ENCODE measurements at regions not wholly inside any gene's neighbourhood (a gene's known extent, or its start where the extent isn't known, plus 50 kb on each side); places are given as distances from the start of the nearest gene placed in this dataset.

DNA sequence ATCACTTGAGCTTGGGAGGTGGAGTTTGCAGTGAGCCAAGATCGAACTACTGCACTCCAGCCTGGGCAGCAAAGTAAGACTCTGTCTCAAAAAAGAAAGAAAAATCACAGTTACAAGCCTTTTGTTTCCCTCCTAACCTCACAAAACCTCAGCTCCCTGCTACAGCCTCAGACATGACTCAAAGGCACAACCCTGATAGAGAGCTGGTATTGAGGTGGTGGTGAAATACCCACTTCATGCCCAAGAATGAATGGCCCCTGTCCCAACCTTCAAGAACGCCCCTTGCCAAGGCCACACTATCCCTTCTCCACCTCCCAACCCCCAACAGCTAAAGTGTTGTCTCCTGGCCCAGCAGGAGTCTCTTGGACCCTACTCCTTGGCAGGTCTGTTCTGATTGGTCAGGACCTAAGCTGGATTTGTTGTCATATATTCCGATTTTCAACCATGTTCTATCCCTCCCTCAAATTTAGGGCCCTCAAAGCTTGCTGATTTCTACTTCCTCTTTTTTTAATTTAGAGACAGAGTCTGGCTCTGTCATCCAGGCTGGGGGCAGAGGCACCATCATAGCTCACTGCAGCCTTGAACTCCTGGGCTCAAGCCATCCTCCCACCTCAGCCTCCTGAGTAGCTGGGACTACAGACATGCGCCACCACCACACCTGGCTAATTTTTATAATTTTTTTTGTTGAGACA, 61.9 kb upstream of the BZW1 start:
- peaks cover 0 to 23% (median 16%) of the 10 kb centered on the region in 10 experiments; a peak in 14 of 20 replicates for H3K4me1 ChIP-seq
- H3K27me3 ChIP-seq = no peaks in the 10 kb centered on the region
- no peak overlapping the region for H3K27ac ChIP-seq
- H3K4me3 ChIP-seq = no peak overlapping the region
- H3K9ac ChIP-seq = no peak overlapping the region
- TF ChIP-seq Cebpa-rat (IDR thresholded peaks at IDR 0.05) = no peak
- H3K9me3 ChIP-seq (replicated peaks in 1 of 11) = no peaks in the 10 kb centered on the region
- H4K20me1 ChIP-seq = no peaks in the 10 kb centered on the region; a peak in 1 of 22 replicates
- H3K36me3 ChIP-seq = peaks cover 0 to 43% (median 11%) of the 10 kb centered on the region in 11 experiments; a peak in 11 of 22 replicates
- H3K4me2 ChIP-seq = no peak overlapping the region

DNA sequence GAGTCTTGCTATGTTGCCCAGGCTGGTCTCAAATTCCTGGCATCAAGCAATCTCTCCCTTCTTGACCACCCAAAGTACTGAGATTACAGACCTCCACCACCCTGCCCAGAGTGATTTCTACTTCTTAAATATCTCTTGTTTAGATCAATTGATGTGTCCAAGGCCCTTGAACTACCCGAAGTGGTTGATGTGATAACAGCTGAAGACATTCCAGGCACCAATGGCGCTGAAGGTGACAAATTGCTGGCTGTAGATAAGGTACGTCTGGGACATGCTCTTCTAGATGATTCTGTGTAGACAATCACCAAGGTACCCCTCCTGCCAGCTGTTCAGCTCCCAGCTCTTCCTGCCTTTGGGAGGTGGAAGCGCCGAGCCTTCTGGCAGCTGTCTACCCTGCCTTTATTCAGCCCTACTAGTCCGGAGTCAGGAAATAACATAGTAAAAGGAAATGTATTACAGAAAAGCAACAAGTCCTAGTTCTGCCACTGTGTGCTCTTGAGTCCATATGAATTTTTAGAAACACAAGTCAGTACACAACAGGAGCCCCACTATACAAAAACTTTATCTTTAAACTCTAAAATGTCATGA, 61.3 kb upstream of the BZW1 start:
- Histone ChIP-seq H3K27me3 (no peaks in the 10 kb centered on the region), H4K20me1 (no peaks in the 10 kb centered on the region; a peak in 1 of 22 replicates), H3K4me1 (peaks cover 0 to 23% (median 16%) of the 10 kb centered on the region in 10 experiments; a peak in 14 of 20 replicates), H3K36me3 (peaks cover 0 to 45% (median 10%) of the 10 kb centered on the region in 11 experiments; a peak in 11 of 22 replicates), H3K4me3 (no peak overlapping the region), H3K9ac (no peak overlapping the region), H3K4me2 (no peak overlapping the region), H3K27ac (no peak overlapping the region), H3K9me3 (replicated peaks in 1 of 11) (no peaks in the 10 kb centered on the region)
- no peak for TF ChIP-seq Cebpa-rat (IDR thresholded peaks at IDR 0.05)

DNA sequence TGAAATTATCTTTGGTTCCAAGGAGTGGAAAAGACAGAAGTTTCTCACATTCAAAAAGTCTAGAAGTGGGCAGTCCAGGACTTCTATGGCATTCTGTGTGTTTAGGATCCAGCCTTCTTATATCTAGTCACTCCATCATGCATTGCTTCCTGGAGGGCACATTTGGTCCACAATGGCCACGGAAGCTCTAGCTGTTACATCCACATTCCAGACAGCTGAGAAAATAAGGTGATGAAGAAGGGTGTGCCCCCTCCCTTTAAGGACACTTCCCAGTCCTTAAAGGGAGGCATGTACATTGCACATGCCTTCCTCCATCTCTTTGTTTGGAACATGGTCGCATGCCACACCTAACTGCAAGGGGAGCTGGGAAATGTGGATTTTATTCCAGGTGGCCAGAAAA, 59.9 kb upstream of the BZW1 start:
- peaks cover under 1 to 34% (median 20%) of the 10 kb centered on the region in 10 experiments; a peak in 17 of 20 replicates for H3K4me1 ChIP-seq

DNA sequence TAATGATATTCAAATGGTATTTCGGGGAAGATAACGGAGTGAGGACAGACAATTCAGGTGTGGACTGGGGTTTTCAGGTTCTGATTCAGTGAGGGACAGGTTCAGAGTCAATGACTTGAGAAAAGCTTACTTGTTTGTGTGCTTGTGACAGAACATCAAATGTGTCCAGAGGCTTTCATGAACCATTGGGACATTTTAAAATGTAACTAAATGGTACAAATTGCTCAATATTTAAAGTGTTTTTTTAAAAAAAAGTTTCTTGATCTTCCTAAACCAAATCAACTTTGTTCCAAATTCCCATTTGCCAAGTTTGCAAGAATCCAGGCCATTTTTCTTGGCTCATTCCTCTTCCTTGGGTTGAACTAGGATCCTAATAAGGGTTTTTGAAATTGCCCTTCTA, 59.4 kb upstream of the BZW1 start:
- no peak overlapping the region for H3K27ac ChIP-seq
- H3K36me3 ChIP-seq = peaks cover 0 to 40% (median 0%) of the 10 kb centered on the region in 11 experiments; a peak in 9 of 22 replicates
- H3K27me3 ChIP-seq = no peaks in the 10 kb centered on the region

More for the DNA sequence above, 59.9 kb upstream of the BZW1 start:
- Histone ChIP-seq H3K27me3 (no peaks in the 10 kb centered on the region), H3K9ac (no peak overlapping the region), H4K20me1 (no peaks in the 10 kb centered on the region; a peak in 1 of 22 replicates), H3K4me3 (no peak overlapping the region), H3K9me3 (replicated peaks in 1 of 11) (no peaks in the 10 kb centered on the region), H3K27ac (no peak overlapping the region), H3K36me3 (peaks cover 0 to 40% (median 0%) of the 10 kb centered on the region in 11 experiments; a peak in 9 of 22 replicates), H3K4me2 (no peak overlapping the region)
- no peak for TF ChIP-seq Cebpa-rat (IDR thresholded peaks at IDR 0.05)

DNA sequence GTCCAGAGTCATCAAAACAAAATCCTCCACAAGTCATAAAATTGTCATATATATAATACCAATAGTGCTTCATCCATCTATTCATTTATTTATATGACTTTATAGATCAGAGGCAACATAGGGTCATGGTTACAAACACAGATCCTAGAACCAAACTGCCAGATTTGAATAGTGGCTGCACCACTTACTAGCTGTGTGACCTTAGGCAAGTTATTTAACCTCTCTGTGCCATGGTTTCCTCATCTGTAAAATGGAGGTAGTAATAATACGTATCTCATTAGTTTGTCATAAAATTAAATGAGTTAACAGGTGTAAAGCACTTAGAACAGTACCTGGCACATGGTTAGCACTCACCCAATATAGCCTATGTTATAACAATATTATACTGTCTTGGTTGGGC, 58.9 kb upstream of the BZW1 start:
- no peak overlapping the region for H3K27ac ChIP-seq
- H3K4me1 ChIP-seq = peaks cover 10 to 34% (median 23%) of the 10 kb centered on the region in 10 experiments

More for the DNA sequence above, 59.4 kb upstream of the BZW1 start:
- Histone ChIP-seq H4K20me1 (no peaks in the 10 kb centered on the region), H3K4me2 (no peak overlapping the region), H3K9ac (no peak overlapping the region), H3K4me3 (no peak overlapping the region), H3K4me1 (peaks cover 6 to 34% (median 23%) of the 10 kb centered on the region in 10 experiments), H3K9me3 (replicated peaks in 1 of 11) (no peaks in the 10 kb centered on the region)
- no peak for TF ChIP-seq Cebpa-rat (IDR thresholded peaks at IDR 0.05)

DNA sequence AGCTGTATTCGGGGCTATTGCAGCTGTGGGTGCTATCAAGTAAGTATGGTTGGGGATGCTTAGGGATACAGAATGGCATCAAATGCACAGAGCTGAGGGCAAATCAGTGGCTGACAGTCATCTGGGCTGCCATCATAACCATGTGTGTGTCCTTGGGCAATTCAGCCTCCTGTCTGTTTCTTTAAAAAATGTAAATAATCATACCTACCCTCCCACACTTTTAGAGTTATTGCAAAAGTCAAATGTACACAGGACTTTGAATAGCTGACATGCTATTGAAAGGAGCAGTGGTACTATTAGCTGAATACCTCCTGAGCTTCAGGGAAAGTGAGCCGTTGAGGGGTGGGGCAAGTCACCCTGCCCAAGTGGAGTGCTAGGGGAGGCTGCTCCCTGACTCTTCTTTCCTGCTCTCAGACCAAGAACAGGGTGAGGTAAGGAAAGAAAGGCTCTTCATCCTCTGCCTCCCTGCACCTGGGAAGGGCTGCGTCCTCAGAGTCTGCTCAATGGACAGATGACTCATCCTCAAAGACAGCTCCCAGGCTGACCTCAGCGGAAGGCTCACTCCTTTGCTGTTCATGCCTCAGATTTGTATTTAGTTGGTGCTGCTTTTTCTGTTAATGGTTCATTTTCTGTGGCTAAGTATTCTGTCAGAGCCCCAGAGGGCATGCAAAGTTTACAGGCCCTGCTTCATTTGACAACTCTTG, 54.9 kb upstream of the BZW1 start:
- H3K4me2 ChIP-seq = peak overlapping the region; percentile 4 to 64 (median 50); a peak in 19 of 22 replicates

More for the DNA sequence above, 58.9 kb upstream of the BZW1 start:
- Histone ChIP-seq H4K20me1 (no peaks in the 10 kb centered on the region), H3K4me3 (no peak overlapping the region), H3K27me3 (no peaks in the 10 kb centered on the region), H3K4me2 (no peak overlapping the region), H3K9me3 (replicated peaks in 1 of 11) (no peaks in the 10 kb centered on the region), H3K9ac (no peak overlapping the region), H3K36me3 (peaks cover 0 to 40% (median 0%) of the 10 kb centered on the region in 11 experiments; a peak in 9 of 22 replicates)
- no peak for TF ChIP-seq Cebpa-rat (IDR thresholded peaks at IDR 0.05)

DNA sequence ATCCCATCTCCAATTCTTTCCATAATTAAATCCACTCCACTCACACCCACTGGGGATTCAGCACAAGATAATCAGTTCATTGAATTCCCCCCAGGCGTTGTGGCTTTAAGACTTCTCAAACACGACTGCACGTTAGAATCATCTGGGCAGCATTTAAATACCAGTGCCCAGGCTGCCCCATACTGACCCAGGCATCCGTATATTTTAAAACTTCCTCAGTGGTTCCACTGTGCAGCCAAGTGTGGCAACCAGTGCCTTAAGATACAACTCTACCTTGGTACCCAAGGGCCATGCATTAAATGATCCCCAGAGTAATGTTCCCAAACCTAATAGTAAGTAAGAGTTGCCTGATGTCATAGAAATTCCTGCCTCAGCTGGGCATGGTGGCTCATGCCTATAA, 54.3 kb upstream of the BZW1 start:
- no peak for TF ChIP-seq Cebpa-rat (IDR thresholded peaks at IDR 0.05)
- Histone ChIP-seq H3K27me3 (no peaks in the 10 kb centered on the region), H3K9ac (no peak overlapping the region), H3K4me1 (peaks cover 10 to 29% (median 18%) of the 10 kb centered on the region in 10 experiments), H4K20me1 (no peaks in the 10 kb centered on the region), H3K4me2 (peak overlapping the region; percentile 4 to 64 (median 50); a peak in 19 of 22 replicates), H3K4me3 (no peak overlapping the region), H3K36me3 (peaks cover 0 to 30% (median 0%) of the 10 kb centered on the region in 11 experiments; a peak in 6 of 22 replicates), H3K27ac (no peak overlapping the region), H3K9me3 (replicated peaks in 1 of 11) (no peaks in the 10 kb centered on the region)

More for the DNA sequence above, 54.9 kb upstream of the BZW1 start:
- H3K4me3 ChIP-seq = no peak overlapping the region
- no peak overlapping the region for H3K9ac ChIP-seq
- no peaks in the 10 kb centered on the region for H3K27me3 ChIP-seq
- H3K9me3 ChIP-seq (replicated peaks in 1 of 11) = no peaks in the 10 kb centered on the region
- TF ChIP-seq Cebpa-rat (IDR thresholded peaks at IDR 0.05) = no peak
- no peaks in the 10 kb centered on the region for H4K20me1 ChIP-seq
- H3K4me1 ChIP-seq = peaks cover 10 to 29% (median 17%) of the 10 kb centered on the region in 10 experiments
- no peak overlapping the region for H3K27ac ChIP-seq
- H3K36me3 ChIP-seq = peaks cover 0 to 27% (median 0%) of the 10 kb centered on the region in 11 experiments; a peak in 6 of 22 replicates

DNA sequence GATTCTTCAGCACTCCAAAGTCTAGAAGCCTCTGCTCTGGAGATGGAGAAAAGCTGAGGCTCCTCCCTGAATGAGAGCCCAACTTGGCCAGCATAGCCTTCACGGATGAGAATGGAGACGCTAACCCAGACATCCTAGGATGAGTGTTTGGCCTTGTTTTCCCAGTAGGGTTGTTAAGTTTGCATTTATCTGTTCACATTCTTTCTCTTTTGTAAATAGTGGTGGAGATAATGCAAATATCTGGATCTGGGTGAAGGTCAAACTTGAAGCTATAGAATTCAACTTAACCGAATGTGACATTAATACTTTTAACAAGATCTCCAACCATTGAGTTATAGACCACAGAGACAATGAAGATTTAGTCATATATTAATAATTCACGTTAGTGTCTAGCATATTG, 53.4 kb upstream of the BZW1 start:
- Histone ChIP-seq H3K27ac (no peak overlapping the region), H3K9me3 (replicated peaks in 1 of 11) (no peaks in the 10 kb centered on the region), H3K4me3 (no peak overlapping the region), H4K20me1 (no peaks in the 10 kb centered on the region), H3K4me2 (peak overlapping the region in 2 of 11 experiments; percentile 63 to 64; a peak in 2 of 22 replicates), H3K4me1 (peaks cover 10 to 29% (median 18%) of the 10 kb centered on the region in 10 experiments), H3K36me3 (peaks cover 0 to 30% (median 0%) of the 10 kb centered on the region in 11 experiments; a peak in 6 of 22 replicates), H3K9ac (no peak overlapping the region), H3K27me3 (no peaks in the 10 kb centered on the region)
- no peak for TF ChIP-seq Cebpa-rat (IDR thresholded peaks at IDR 0.05)

DNA sequence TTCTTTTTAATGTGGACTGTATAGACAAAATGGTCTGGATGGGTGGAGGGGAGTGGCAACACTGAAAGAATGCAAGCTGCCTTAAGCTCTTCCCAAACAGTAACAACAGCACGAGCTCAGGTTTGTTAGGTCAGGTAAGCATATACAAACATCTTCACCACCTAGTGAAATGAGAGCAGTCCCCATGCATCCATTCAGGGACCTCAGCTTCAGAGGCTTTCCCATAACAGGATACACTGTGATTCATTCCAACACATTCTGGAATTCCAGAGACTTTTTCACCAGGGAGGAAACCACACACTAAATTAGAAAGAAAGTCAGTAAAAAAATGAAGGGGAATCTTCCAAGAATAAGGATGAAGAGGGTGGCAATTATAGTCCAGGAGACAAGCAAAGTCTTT, 50.4 kb upstream of the BZW1 start:
- H3K4me2 ChIP-seq = no peak overlapping the region

More for the DNA sequence above, 50.4 kb upstream of the BZW1 start:
- H3K9ac ChIP-seq = no peak overlapping the region
- H4K20me1 ChIP-seq = no peaks in the 10 kb centered on the region
- H3K27me3 ChIP-seq = no peaks in the 10 kb centered on the region
- H3K4me3 ChIP-seq = no peak overlapping the region
- H3K36me3 ChIP-seq = peaks cover 0 to 25% (median 0%) of the 10 kb centered on the region in 11 experiments; a peak in 4 of 22 replicates
- no peak overlapping the region for H3K27ac ChIP-seq
- H3K9me3 ChIP-seq (replicated peaks in 1 of 11) = no peaks in the 10 kb centered on the region
- TF ChIP-seq Cebpa-rat (IDR thresholded peaks at IDR 0.05) = no peak
- peaks cover 17 to 31% (median 22%) of the 10 kb centered on the region in 10 experiments for H3K4me1 ChIP-seq
